HS-5 (cell line): ENCODE measurements at regions not wholly inside any gene's neighbourhood (a gene's known extent, or its start where the extent isn't known, plus 50 kb on each side); places are given as distances from the start of the nearest gene placed in this dataset.

ENCODE experiments used
- DNase-seq: peaks from one replicate; pipeline ENCODE4 v3.0.0-alpha.2; 2012; ENCODE audit warnings: low read depth

DNA sequence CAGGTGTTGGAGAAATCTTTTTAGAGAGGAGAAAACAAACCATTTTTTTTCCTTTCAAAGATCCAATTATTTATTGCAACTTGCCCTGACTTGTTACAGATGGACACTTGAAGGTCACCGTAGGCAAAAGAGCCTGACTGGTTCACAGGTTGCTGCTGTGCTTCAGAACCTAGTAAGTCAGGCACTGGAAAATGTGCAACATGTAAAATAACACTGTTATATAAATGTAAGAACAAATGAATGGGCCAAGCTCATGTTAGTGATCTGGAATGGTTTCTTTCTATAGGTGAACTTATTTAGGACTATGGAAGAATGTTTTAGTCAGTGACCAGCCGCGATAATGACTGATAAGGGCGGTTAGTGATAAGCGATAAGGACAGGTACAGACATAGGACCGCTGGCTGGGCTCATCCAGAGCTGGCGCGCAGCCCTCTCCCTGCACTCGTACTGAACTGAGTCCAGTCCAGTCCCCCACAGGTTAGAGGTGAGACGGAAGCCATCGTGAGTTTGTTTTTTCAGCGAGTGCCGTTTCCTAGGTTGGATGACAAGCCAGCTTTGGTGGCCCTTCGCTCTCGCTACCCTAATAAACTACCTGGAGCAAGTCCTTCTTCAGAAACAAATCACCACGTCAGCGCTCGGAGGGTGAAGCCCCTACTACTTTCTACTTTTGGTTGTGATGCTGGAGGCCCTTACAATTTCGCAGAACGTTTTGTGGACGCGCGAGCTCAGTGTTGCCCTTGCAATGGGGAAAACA is 94.4 kb upstream of the PRDM1 start:
- no peak for DNase-seq

DNA sequence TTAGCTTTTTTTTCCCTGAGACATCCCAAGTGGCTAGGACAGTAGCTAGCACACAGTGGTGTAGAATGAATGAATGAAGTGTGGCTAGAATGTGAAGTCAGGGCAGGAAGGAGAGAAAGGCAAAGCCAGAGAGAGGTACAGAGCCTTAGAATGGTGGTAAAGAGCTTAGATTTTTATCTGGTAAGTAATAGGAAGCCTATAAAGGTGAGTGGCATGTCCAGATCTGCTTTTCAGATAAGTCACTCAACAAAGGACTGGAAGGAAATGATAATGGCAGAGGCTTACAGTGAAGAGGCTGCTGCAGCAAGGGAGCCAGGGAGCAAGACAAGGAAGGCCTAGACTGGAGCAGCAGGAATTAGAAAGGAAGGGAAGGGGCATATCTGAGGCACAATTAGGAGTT is 96.0 kb upstream of the PRDM1 start:
- no peak for DNase-seq

DNA sequence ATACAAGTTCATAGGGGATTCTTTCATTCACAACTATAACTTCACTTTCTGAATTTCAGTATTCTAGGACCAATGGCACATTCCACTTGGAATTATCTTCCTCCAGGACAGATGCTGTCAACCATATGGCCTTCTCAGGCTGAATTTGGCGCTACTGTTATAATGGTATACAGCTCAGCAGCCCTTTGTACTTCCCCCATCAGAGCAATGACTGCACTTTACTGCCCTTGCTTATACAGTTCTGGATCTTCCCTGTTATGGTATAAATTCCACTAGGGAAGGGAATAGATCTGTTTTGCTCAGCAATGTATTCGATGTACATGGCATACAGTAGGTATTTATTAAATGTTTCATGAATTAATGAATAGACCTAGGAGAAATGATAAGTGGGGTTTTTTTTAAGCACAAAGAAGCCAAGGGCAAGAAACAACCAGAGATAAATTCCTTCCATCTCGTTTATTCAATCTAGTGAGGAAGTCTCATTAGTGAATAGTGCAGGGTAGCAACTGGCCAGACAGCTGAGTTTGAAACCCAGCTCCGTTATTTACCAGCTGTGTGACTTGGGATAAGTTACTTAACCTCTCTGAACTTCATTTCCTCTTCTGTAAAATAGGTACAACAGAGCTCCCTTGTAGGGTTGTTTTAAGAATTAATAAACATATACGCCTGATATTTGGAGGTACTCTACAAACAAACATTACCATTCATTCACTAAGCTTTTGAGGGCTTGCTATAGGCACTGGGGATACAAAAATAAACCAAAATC is 97.1 kb upstream of the PRDM1 start:
- no peak for DNase-seq

DNA sequence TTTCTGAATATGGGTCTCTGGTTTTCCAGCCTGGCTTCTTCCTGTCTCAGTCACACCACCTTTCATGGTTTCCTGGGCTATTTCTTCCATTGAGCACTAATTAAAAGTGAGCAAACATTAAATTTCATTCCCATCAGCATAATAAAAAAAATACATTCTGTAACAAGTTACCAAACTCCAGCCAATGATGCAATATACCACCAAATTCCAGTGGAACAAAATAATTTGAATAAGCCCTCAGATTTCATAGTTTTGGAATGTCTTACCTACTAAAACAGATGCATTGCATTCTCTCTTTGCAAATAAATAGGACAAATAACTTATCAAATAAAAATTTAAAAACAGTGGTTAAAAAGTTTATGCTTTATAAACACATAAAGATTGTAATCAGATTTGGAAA is 97.8 kb upstream of the PRDM1 start:
- DNase-seq, result no peak

DNA sequence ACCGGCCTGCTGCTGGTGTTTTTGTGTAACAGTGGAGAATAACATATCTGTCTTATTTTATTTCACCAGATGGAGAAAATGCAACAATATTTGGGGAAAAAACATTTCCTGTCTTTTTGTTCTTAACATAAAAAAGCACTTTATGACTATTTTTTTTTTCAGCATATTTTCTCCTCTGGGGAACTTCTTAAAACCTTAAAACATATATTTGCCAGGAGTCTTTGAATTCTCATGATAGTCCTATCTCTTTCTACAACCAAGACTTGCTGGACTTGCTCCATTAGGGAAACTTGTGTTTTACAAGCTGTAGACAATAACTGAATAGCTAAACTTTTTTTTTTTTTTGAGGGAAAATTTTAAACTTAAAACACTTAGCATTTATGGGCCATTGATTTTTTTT is 98.6 kb upstream of the PRDM1 start:
- no peak for DNase-seq

DNA sequence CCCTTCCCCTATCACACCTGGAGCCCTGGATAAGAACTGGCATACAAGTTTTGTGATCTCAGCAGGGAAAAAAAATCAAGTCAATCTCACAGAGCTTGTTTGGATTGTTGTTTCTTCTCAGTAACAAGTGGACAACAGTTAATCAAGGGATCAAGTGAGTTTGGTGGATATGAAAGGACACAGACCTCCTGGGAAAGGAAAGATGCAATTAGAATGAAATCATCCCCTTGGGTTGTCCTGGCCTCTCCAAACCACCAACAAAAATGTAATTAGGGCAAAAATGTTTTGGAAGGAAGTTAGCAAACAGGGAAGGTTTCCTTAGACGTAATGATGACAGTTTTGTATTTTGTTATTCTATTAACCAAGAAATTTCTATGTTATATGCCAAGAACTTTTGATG is 99.1 kb upstream of the PRDM1 start:
- DNase-seq, result no peak

DNA sequence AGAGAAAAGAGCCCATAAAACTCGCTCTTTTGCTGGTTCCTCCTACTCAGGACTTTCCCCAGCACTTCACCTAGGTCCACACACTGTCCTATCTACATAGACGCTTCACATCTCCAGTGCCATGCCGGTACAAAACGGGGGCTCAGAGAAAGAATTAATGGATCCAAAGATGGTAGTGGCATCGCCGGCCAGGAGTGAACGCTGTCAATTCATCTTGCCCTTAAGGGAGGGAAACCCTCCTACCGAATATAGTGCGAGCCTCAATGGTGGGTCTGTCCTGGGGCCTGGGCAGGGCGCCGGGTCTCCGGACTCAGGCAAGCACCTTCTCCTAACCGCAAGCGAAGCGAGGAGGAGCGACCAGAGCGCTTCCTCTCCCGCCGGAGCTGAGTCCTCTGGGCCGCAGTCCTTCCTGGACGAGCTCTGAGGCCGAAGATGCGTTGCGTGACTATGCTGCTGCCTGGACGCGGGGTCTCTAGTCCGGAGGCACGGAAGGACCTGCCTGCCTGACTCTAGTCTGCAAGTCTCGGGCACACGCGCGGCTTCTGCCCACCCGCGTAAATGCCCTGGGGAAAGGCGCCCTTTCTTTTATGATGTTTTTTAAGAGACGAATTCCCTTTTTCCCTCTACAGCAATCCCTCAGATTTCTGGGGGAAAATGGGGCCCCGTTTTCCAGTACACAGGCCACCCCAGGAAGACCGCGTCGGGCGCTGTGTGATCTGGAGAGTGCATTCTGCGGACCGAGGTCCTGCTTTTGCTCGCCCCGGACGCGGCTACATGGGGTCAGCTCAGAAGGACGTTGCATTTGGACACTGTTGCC is 100.1 kb upstream of the PRDM1 start:
- DNase-seq, result no peak

DNA sequence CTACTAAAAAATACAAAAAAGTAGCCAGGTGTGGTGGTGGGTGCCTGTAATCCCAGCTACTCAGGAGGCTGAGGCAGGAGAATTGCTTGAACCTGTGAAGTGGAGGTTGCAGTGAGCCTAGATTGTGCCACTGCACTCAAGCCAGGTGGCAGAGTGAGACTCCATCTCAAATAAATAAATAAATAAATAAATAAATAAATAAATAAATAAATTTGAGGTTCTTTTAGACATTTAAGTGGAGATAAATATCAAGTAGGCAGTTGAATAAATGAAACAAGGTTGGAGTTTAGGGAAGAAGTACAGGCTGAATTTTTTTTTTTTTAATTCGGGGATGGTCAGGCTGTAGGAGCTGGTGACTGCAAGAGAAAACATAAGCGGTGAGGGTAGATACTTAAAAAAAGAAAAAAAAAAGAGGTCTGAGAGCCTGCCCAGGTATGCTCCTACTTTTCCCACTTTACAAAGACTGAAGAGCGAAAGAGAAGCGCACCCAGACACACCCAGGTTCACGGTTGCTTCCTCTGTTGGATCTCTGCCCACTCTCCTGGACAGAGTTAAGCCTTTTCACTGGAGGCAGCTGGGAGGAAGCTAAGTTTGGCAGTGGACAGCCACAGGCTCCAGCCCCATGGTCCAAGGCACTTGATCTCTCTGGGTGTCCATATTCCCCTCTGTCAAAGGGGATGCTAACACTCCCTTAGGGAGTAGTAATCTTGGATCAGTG is 100.9 kb upstream of the PRDM1 start:
- DNase-seq, result no peak

DNA sequence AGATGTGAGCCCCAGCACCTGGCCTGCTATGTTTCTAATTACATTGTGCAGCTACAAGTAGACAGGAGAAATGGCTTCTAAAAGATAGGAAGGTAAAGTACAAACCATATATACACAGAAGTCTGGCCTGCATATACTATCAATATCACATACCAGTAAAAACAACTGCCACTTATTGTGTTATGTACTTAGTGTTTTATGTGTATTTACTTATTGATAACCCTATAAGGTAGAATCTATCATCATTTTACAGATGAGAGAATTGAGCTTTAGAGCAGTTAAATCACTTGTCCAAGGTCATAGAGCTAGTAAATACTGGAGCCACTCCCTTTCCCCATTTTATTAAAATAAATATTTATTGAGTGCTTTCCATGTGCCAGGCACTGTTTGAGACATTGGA is 102.4 kb upstream of the PRDM1 start:
- no peak for DNase-seq

DNA sequence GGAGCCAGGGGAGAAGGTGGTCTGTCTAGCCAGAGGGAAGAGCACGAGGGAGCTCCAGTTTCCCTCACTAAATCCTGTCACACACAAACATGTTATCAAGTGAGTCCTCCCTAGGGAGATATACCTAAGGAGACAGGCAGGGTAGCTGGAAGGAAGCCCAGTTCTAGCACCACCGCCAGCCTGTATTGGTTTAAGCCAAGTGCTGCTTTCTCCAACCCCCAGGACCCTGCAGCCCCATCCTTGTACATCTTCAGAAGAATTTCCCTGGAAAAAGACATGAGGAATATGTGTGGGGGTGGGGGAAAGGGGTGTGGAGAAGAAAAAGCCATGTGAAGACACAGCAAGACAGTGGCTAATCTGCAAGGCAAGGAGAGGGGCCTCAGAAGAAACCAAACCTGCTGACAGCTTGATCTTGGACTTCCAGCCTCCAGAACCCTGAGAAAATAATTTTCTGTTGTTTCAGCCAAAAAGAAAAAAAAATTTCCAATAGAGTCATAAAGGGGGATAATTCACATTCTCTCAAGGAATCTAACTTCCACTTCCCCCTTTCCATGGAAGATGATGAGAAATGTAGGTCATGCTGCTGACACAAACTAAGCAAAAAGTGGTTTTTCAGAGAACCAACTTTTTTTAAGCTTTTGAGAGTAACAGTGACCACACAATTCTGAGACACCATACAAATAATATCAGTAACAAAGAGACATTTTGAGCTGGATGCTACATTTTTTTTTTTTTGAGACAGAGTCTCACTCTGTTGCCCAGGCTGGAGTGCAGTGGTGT is 103.2 kb upstream of the PRDM1 start:
- no peak for DNase-seq

DNA sequence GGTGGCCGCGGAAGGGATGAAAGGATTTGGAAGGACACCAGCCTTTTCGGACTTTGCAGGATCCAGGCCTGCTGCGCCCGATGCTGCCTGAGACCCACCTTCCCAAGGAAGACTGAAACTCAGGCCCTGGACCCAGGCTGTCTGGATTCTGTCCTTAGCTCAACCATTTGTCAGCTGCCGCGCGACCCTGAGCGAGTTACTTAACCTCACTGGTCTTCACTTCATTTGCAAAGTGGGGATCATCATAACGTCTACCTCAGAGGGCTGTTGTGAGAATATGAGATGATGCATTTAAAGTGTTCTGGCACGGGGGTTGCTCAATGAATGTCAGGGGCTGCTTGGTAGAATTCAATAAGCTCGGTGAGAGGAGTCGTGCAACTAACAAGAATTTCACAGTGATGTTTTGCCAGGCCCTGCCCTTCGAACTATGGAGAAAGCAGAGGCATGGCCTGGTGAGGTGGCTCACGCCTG is 104.2 kb upstream of the PRDM1 start:
- DNase-seq, result no peak

DNA sequence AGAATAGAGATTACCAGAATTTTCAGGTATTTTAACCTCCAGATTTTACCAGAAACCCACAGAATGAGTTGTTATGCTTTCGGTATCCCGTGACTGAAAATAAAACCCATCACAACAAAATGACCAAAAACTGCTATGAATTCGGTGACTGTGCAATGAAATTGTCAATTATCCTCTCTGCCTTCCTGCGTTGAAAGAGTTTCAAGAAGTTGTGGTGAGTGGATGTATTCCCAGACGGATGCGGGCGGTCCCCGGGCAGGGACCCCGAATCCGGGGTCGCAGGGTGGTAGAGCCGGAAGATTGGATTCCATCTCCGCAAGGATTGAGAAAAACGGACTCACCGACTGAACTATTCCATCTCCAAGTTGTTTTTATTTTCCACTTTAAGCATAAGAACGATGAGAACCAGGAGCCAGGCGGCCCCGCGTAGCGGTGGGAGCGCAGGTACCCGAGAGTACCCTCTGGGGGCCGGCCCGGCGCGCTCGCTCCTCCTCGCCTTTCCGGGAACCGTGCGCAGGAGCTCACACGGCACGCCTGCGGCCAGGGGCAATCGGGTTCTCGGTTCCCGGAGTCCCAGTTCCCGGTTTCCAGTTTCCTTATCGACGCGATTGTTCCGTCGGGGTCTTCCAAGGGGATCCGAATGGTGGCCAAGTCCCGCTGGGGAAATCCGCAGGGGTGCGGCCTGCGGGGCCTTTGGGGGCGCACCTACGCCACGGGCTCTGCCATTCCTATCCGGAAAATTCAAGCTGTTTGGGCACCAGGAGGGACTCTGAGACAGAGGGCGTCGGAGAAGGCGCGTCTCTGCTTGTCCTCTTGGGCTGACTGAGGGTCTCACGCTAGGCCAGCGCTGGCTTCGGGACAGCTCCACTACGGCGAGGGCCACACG is 104.9 kb upstream of the PRDM1 start:
- DNase-seq, result no peak

DNA sequence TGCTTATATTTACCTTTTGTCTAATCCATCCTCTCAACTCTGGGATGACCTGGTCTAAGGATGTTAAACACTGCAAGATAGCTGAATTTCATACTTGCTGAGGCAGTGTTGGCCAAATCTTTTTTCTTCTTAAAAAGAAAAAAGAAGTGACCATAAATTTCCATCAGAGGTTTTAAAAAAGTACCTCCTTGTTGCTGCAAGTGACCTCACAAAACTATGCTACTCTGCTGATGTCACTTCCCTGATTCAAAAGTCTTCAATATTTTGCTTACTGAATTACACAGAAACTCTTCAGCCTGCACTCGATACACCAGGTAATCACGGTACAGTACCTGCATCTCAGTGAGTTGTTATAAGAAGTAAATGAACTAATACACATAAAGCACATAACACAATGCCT is 107.2 kb upstream of the PRDM1 start:
- DNase-seq, result no peak

DNA sequence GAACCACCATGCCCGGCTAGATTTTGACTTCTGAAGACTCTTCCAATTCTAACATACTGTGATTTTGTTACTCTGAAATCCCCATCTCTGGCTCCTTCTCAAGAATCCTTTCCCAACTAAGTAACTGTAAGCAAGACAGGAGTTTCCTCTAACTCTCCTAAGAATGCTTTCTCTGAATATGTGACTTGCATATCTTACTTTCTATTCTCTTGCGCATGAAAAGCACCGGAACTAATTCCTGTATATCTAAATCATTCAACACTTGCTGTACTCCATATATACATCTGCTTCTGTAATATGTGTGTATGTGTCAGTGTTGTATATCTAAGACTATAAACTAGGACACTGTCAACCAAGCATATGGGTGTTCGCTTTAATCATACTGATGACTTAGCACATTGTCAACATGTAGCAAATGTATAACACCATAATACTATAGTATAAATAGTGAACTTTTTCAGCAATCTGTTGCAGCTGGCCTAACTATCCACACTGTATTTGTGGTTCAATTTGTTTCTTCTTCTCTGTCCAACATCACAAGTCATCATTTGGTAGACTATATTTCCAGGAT is 108.1 kb upstream of the PRDM1 start:
- DNase-seq, result no peak

DNA sequence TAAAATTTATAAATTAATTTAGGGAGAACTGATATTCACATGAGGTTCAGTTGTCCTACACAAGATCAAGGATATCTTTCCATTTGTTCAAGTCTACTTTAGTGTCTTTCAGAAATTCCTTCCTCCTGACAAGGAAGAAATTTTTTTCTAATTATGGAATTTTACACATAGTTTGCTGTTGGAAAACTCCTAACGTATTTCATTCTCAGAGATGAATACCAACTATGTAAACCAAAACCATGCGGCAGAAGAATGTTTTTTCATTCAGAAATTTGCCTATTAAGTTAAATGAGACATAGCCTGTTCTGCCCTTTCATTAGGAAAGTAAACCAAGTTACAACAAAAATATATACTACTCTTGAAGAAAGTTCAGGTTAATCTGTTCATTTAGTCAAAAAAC is 111.2 kb upstream of the PRDM1 start:
- no peak for DNase-seq

DNA sequence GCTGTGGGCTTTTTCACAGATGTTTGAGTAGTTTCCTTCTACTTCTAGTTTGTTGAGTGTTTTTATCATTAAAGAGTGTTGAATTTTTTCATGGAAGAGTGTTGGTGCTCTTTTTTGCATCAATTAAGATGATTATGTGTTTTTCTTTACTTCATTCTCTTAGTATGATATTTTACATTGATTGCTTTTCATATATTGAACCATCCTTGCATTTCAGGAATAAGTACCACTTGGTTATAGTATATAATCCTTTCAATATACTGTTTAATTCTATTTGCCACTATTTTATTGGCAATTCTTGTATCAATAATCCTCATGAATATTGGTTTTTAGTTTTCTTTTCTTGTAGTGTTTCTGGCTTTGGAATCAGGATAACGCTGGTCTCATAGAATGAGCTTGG is 113.7 kb upstream of the PRDM1 start:
- no peak for DNase-seq

DNA sequence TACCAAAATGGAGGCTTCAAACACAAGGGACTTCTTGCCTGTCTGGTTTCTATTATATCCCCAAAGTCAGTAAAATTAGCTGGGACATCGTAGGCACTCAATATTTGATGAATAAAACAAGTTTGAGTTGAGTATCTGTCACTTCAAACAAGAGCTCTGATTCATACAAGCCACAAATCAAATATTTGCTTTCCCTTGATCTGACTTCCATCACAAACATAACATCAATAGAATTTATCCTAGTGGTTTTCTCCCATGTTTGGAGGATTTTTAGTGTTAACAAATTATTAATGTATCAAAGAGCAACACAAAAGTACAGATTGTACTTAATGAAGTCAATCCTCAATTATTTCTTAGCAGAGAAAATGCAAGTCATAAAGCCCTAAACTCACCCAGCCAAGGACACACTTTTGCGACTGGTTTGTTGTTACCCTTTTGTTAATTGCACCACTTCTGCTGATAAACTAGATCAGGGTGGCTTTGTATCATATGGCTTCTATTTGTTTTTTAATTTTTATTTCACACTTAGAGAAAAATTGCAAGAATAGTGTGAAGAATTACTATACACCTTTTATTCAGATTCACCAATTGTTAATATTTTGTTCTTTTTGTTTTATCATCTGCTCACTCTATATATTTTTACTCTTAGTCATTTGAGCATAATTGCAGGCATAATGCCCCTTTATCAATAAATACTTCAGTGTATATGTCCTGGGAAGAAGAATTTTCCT is 117.4 kb upstream of the PRDM1 start:
- no peak for DNase-seq

DNA sequence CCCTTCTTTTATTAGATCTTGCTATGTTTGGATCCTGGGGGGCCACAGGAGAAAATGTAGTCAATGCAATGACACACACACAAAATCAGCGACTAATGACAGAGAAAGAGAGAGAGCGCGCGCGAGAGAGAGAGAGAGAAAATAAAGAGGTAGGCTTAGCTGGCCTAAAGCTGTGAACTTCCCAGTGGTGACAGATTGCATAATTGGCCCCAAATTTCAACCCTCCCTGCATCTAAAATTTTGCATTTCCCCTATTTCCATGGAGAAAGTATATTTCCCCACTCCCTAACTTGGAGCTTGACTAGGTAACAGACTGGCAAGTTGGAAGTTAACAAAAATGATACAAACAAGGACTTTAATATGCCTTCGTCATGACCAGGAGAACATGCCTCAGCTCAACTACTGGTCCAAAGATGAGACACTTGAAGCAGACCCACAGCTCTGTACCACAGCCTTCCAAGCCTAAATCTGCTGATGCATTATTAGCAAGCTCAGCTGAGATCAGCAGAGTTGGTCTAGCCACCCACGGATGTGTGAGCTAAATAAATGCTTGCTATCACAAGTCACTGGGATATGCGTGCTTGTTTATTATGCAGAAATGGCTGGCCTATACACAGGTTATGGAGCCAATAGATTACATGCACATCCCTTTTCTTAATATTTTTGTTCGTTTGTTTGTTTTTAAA is 118.1 kb upstream of the PRDM1 start:
- DNase-seq, result no peak

DNA sequence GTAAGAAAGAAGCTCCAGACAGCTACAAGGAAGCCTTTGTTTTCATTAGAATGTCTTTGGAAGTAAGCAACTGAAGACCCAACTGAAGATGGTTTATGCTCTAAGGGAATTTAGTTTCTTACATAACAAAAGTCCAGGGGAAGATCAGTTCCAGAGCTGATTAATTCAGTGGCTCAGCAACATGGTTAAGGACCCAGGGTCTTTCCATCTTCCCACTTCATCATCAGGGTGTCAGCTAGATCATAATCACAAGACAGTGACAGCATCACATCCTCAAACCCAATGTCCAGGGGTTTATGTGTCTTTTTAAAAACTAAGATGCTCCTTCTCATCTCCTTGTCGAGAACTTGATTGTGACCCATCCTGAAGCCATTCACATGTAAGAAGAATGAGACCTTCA is 119.7 kb upstream of the PRDM1 start:
- DNase-seq, result no peak
